Body of pancreas (tissue), 4 donors: ENCODE measurements at regions not wholly inside any gene's neighbourhood (a gene's known extent, or its start where the extent isn't known, plus 50 kb on each side); places are given as distances from the start of the nearest gene placed in this dataset.

Source experiments
- ATAC-seq: fragments of 150-250 bp; one replicate; pipeline ENCODE4 v1.9.1; 2016
- DNase-seq, 4 donors: peaks; one replicate each; pipeline ENCODE4 v3.0.0-alpha.2; 2019
- H3K27ac ChIP-seq, 4 donors: fragments of 200-600 bp; sonication (generic); 1 replicate in 3 of 4; 2 replicates in 1 of 4; pipeline versions ENCODE4 v1.5.1 to v1.6.1; 2016 to 2019; ENCODE audit warnings: mild to moderate bottlenecking in 1 of 4, mixed read lengths in 1 of 4, moderate library complexity in 1 of 4
- H3K27me3 ChIP-seq, 2 donors: fragments of 200-600 bp; sonication (generic); one replicate each; pipeline ENCODE4 v1.6.0; 2016; ENCODE audit warnings: mild to moderate bottlenecking in 1 of 2
- H3K36me3 ChIP-seq, 2 donors: fragments of 200-600 bp; sonication (generic); replicated peaks in 1 of 2; 2 replicates each; pipeline ENCODE4 v1.5.1; 2016; ENCODE audit warnings: low read depth in 2 of 2; ENCODE audit not compliant: insufficient read depth in 1 of 2
- H3K4me1 ChIP-seq: fragments of 200-600 bp; sonication (generic); one replicate; pipeline ENCODE4 v1.6.0; 2016
- H3K4me3 ChIP-seq, 2 donors: fragments of 200-600 bp; sonication (generic); 1 replicate in 1 of 2; 2 replicates in 1 of 2; pipeline ENCODE4 v1.5.1; 2016 to 2019
- H3K9me3 ChIP-seq, 3 donors: fragments of 200-600 bp; sonication (generic); 1 replicate in 2 of 3; 2 replicates in 1 of 3; pipeline ENCODE4 v1.5.1; 2016
- POLR2A ChIP-seq, 3 donors: fragments of 450-650 bp; IDR thresholded peaks; one replicate each; pipeline ENCODE4 v1.6.1; 2016; ENCODE audit warnings: antibody characterized with exemption in 3 of 3, mild to moderate bottlenecking in 2 of 3
- WGBS, 2 donors: methylation state at CpG; one replicate each; pipeline ENCODE4 v1.1.5; 2017; 5-methylcytosine and 5-hydroxymethylcytosine counted together
- intact Hi-C: fragments of 100-400 bp; cut with DNase I; formaldehyde crosslinking; loops from one replicate; pipeline ENCODE4 v1.15.1; 2023
- TF ChIP-seq, protein P1 (sequence below), 7 experiments: fragments of 450-650 bp in 4 of 7; fragments of 200-600 bp in 3 of 7; sonication (generic) in 3 of 7; IDR thresholded peaks; one replicate each; pipeline ENCODE4 v1.5.1; 2016 to 2019; ENCODE audit warnings: antibody characterized with exemption in 7 of 7

DNA sequence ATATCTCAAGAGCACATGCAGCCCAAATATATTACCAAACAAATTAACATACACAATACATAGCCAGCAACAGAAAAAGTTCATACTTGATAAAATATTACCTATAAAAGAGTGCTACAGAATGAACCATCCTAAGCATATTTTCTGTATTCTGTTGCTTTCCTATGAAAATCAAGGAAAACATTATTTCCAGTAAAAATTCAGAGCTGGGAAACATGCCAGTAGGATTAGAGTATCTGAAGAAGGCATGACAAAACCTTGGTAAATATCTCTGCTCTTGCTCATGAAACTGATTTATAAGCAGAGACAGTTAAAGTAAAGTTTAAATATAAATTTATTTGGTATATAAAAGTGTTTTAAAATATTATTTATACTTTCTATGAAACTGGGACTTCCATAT lies 599.7 kb downstream of the ARAP2 start:
- intact Hi-C loops: no loop called here
- no peaks in the 10 kb centered on the region for H3K9me3 ChIP-seq
- H3K27me3 ChIP-seq: no peaks in the 10 kb centered on the region
- ATAC-seq (no peak), DNase-seq (no peak)
- no peak overlapping the region for H3K27ac ChIP-seq
- no peak overlapping the region for H3K4me3 ChIP-seq
- no peaks in the 10 kb centered on the region for H3K36me3 ChIP-seq
- no peaks in the 10 kb centered on the region for H3K4me1 ChIP-seq
- TF ChIP-seq POLR2A (IDR thresholded peaks at IDR 0.05): no peak
- TF ChIP-seq, protein P1, sequence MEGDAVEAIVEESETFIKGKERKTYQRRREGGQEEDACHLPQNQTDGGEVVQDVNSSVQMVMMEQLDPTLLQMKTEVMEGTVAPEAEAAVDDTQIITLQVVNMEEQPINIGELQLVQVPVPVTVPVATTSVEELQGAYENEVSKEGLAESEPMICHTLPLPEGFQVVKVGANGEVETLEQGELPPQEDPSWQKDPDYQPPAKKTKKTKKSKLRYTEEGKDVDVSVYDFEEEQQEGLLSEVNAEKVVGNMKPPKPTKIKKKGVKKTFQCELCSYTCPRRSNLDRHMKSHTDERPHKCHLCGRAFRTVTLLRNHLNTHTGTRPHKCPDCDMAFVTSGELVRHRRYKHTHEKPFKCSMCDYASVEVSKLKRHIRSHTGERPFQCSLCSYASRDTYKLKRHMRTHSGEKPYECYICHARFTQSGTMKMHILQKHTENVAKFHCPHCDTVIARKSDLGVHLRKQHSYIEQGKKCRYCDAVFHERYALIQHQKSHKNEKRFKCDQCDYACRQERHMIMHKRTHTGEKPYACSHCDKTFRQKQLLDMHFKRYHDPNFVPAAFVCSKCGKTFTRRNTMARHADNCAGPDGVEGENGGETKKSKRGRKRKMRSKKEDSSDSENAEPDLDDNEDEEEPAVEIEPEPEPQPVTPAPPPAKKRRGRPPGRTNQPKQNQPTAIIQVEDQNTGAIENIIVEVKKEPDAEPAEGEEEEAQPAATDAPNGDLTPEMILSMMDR (IDR thresholded peaks at IDR 0.05): no peak

DNA sequence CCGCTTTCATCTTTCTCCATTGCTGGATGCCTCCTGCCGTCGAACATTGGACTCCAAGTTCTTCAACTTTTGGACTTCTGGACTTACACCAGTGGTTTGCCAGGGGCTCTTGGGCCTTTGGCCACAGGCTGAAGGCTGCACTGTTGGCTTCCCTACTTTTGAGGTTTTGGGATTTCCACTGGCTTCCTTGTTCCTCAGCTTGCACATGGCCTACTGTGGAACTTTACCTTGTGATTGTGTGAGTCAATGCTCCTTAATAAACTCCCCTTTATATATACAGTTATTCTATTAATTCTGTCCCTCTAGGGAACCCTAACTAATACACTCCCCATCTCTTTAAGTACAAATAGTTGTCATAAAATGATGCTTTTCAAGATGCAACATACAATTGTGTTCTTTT lies 595.3 kb downstream of the ARAP2 start:
- Histone ChIP-seq H3K27me3 (no peaks in the 10 kb centered on the region), H3K36me3 (no peaks in the 10 kb centered on the region), H3K27ac (no peak overlapping the region), H3K4me1 (no peaks in the 10 kb centered on the region), H3K9me3 (no peaks in the 10 kb centered on the region), H3K4me3 (no peak overlapping the region)
- TF ChIP-seq, protein P1 (IDR thresholded peaks at IDR 0.05): no peak
- no peak for TF ChIP-seq POLR2A (IDR thresholded peaks at IDR 0.05)
- no peak for ATAC-seq
- 79 to 90% methylated on average over 3 of the region's 3 CpGs for WGBS, 2 donors
- no peak for DNase-seq
- intact Hi-C loops: no loop called here

DNA sequence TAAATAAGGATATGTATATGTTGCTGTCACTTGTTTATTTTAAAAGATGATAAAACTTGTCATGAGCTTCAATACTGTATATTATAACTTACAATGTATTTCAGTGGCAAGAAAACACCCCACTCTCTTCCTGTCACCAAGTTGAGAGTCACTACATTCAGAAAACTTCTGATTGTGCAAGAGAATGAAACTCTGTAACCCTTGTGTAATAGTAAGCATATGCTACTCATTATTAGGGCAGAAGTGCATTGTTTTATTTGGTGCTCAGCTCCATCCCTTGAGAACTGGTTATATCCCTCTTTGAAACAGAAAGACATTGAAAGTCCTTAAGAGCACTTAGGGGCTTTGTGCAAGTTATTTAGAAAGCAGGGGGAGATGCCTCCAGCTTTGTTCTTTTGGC lies 594.5 kb downstream of the ARAP2 start:
- no peak for TF ChIP-seq POLR2A (IDR thresholded peaks at IDR 0.05)
- TF ChIP-seq, protein P1 (IDR thresholded peaks at IDR 0.05): no peak
- ATAC-seq: no peak

DNA sequence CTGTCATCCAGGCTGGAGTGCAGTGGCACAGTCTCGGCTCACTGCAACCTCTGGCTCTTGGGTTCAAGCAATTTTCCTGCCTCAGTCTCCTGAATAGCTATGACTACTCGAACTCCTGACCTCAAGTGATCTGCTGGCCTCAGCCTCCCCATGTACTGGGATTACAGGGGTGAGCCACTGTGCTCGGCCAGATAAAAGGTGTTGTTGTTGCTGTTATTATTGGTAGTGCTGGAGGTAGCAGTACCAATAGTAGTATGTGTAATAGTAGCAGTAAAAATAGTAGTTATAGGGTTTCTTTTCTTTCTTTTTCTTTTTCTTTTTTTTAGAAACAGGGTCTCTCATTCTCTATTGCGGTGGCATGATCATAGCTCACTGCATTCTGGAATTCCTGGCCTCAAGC lies 592.1 kb downstream of the ARAP2 start:
- DNase-seq (no peak), ATAC-seq (no peak)
- Histone ChIP-seq H3K27me3 (no peaks in the 10 kb centered on the region), H3K36me3 (no peaks in the 10 kb centered on the region), H3K4me3 (no peak overlapping the region), H3K27ac (no peak overlapping the region), H3K9me3 (no peaks in the 10 kb centered on the region), H3K4me1 (no peaks in the 10 kb centered on the region)
- 46 to 54% methylated on average over 4 of the region's 4 CpGs for WGBS, 2 donors
- no peak for TF ChIP-seq POLR2A (IDR thresholded peaks at IDR 0.05)
- TF ChIP-seq, protein P1 (IDR thresholded peaks at IDR 0.05): no peak
- intact Hi-C loops: no loop called here

More for the DNA sequence above, 594.5 kb downstream of the ARAP2 start:
- Histone ChIP-seq H3K4me3 (no peak overlapping the region), H3K27ac (no peak overlapping the region), H3K4me1 (no peaks in the 10 kb centered on the region), H3K36me3 (no peaks in the 10 kb centered on the region), H3K27me3 (no peaks in the 10 kb centered on the region), H3K9me3 (no peaks in the 10 kb centered on the region)
- intact Hi-C loops: no loop called here
- DNase-seq: no peak

DNA sequence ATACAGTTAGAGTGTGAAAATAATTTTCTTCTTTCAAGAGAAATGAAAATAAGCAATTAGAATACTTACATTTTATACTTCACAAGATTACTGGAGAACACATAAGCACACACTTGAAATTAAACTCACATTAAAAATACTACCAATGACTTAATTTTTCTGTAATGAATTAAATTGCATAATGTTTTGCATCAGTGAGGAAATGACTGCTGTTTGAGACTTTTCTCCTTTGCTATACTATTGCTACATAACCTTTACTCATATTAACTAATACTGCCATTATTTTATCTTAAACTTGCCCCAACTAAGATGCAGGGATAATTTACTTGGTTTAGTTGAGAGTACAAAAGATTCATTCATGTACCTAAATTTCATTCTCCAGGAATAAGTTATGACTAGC lies 590.9 kb downstream of the ARAP2 start:
- Histone ChIP-seq H3K36me3 (no peaks in the 10 kb centered on the region), H3K4me3 (no peak overlapping the region), H3K9me3 (no peaks in the 10 kb centered on the region), H3K27ac (no peak overlapping the region), H3K27me3 (no peaks in the 10 kb centered on the region), H3K4me1 (no peaks in the 10 kb centered on the region)
- intact Hi-C loops: no loop called here
- ATAC-seq: no peak
- no peak for DNase-seq
- no peak for TF ChIP-seq POLR2A (IDR thresholded peaks at IDR 0.05)
- TF ChIP-seq, protein P1 (IDR thresholded peaks at IDR 0.05): no peak
